HG03460 (cell line): ENCODE measurements at regions not wholly inside any gene's neighbourhood (a gene's known extent, or its start where the extent isn't known, plus 50 kb on each side); places are given as distances from the start of the nearest gene placed in this dataset.
"Not testable (repeated sequence)": the region's sequence is repeated elsewhere in the genome, so short reads cannot be mapped to it uniquely, and the experiment has no call there.

Experiments used
- ATAC-seq: cut with Tn5 transposase; IDR thresholded peaks from one replicate; pipeline ENCODE4 v1.9.1; 2021; ENCODE audit not compliant: unreplicated experiment

GRCh38 chr12:13924286-13924685 is 57.1 kb downstream of the GRIN2B start:
- no peak for ATAC-seq

- ATAC-seq: no peak
Observed at GRCh38 chr12:13918897-13919296, 62.5 kb downstream of the GRIN2B start.

- ATAC-seq: no peak
Observed at GRCh38 chr12:13915096-13915495, 66.3 kb downstream of the GRIN2B start.

- ATAC-seq: no peak
Observed at GRCh38 chr12:13913371-13913770, 68.0 kb downstream of the GRIN2B start.

GRCh38 chr12:13911756-13912554 is 69.4 kb downstream of the GRIN2B start:
- ATAC-seq: no peak

GRCh38 chr12:13905794-13906193 is 75.6 kb downstream of the GRIN2B start:
- ATAC-seq: no peak

GRCh38 chr12:13900718-13901117 is 80.7 kb downstream of the GRIN2B start:
- no peak for ATAC-seq

GRCh38 chr12:13898387-13898786 is 83.0 kb downstream of the GRIN2B start:
- ATAC-seq: not testable (repeated sequence)

GRCh38 chr12:13897811-13898210 is 83.6 kb downstream of the GRIN2B start:
- ATAC-seq: no peak

GRCh38 chr12:13896063-13896626 is 85.3 kb downstream of the GRIN2B start:
- ATAC-seq: no peak

- no peak for ATAC-seq
Observed at GRCh38 chr12:13891902-13892301, 89.5 kb downstream of the GRIN2B start.

GRCh38 chr12:13890943-13891342 is 90.5 kb downstream of the GRIN2B start:
- no peak for ATAC-seq

GRCh38 chr12:13887779-13888388 is 93.5 kb downstream of the GRIN2B start:
- no peak for ATAC-seq

GRCh38 chr12:13882176-13882575 is 99.2 kb downstream of the GRIN2B start:
- ATAC-seq: no peak

GRCh38 chr12:13880613-13881012 is 100.8 kb downstream of the GRIN2B start:
- no peak for ATAC-seq

- no peak for ATAC-seq
Observed at GRCh38 chr12:13875744-13876143, 105.7 kb downstream of the GRIN2B start.

- ATAC-seq: no peak
Observed at GRCh38 chr12:13870255-13870654, 111.1 kb downstream of the GRIN2B start.

- peak; percentile 85 for ATAC-seq
Observed at GRCh38 chr12:13864081-13864673, 117.2 kb downstream of the GRIN2B start.

- no peak for ATAC-seq
Observed at GRCh38 chr12:13857750-13858149, 123.7 kb downstream of the GRIN2B start.

- ATAC-seq: no peak
Observed at GRCh38 chr12:13853471-13853870, 127.9 kb downstream of the GRIN2B start.

GRCh38 chr12:13851828-13852227 is 129.6 kb downstream of the GRIN2B start:
- no peak for ATAC-seq

GRCh38 chr12:13849456-13849855 is 131.9 kb downstream of the GRIN2B start:
- ATAC-seq: no peak
